ENCODE measurements at regions not wholly inside any gene's neighbourhood (a gene's known extent, or its start where the extent isn't known, plus 50 kb on each side); places are given as distances from the start of the nearest gene placed in this dataset.

DNA sequence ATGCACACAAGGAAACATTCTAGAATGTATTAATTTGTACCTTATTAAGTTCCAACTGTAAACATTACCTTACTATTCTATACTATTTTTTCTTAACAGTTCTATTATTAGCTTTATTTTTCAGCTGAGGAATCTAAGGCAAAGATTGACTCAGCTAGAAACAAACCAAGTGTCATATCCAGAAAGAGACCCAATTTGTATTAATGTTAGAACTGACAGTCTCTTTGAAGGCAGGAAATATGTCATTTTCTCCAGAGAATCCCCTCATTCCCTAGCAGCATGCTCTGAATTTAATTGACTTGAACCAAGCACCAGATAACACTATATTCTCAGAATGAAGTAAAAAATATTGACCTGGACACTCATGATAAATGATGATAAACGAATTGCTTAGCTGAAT lies 81.4 kb upstream of the PLPPR5 start:
- Histone ChIP-seq H3K4me3 (replicated peaks; ENCODE audit: low read depth, low read length) (no peak overlapping the region), H3K36me3 (ENCODE audit: control insufficient read depth, insufficient read depth, low read length) (no peaks in the 10 kb centered on the region), H3K27me3 (replicated peaks; ENCODE audit: control insufficient read depth, insufficient read depth, low read length) (no peaks in the 10 kb centered on the region)
- DNase-seq (ENCODE audit: extremely low read depth, insufficient read length) = no peak
- TF ChIP-seq, protein P1, sequence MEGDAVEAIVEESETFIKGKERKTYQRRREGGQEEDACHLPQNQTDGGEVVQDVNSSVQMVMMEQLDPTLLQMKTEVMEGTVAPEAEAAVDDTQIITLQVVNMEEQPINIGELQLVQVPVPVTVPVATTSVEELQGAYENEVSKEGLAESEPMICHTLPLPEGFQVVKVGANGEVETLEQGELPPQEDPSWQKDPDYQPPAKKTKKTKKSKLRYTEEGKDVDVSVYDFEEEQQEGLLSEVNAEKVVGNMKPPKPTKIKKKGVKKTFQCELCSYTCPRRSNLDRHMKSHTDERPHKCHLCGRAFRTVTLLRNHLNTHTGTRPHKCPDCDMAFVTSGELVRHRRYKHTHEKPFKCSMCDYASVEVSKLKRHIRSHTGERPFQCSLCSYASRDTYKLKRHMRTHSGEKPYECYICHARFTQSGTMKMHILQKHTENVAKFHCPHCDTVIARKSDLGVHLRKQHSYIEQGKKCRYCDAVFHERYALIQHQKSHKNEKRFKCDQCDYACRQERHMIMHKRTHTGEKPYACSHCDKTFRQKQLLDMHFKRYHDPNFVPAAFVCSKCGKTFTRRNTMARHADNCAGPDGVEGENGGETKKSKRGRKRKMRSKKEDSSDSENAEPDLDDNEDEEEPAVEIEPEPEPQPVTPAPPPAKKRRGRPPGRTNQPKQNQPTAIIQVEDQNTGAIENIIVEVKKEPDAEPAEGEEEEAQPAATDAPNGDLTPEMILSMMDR (IDR thresholded peaks at IDR 0.05; ENCODE audit: insufficient read depth, low read length, poor library complexity, severe bottlenecking) = no peak

DNA sequence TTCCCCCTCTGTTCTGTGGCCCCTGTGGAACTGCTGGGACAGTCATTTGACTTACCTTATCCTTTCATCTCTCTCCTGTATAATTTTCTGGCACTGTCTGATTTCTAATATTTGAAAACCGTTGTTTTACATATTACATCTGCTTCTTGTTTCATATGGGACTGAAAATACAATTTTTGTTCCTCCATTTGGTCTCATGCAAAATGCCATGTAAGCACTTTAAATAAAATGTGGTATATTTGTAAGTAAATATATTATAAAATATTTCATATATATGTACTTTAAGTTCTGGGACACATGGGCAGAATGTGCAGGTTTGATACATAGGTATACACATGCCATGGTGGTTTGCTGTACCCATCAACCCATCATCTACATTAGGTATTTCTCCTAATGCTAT lies 93.9 kb upstream of the PLPPR5 start:
- no peak for DNase-seq (ENCODE audit: extremely low read depth, insufficient read length)
- TF ChIP-seq, protein P1 (IDR thresholded peaks at IDR 0.05; ENCODE audit: insufficient read depth, low read length, poor library complexity, severe bottlenecking) = no peak
- Histone ChIP-seq H3K4me3 (replicated peaks; ENCODE audit: low read depth, low read length) (no peak overlapping the region), H3K36me3 (ENCODE audit: control insufficient read depth, insufficient read depth, low read length) (no peaks in the 10 kb centered on the region), H3K27me3 (replicated peaks; ENCODE audit: control insufficient read depth, insufficient read depth, low read length) (no peaks in the 10 kb centered on the region)

GRCh38 chr1:99106274-99106673 lies 101.6 kb upstream of the PLPPR5 start:
- no peak for DNase-seq (ENCODE audit: extremely low read depth, insufficient read length)
- no peaks in the 10 kb centered on the region for H3K27me3 ChIP-seq (replicated peaks; ENCODE audit: control insufficient read depth, insufficient read depth, low read length)
- no peaks in the 10 kb centered on the region for H3K36me3 ChIP-seq (ENCODE audit: control insufficient read depth, insufficient read depth, low read length)
- no peak overlapping the region for H3K4me3 ChIP-seq (replicated peaks; ENCODE audit: low read depth, low read length)
- TF ChIP-seq, protein P1 (IDR thresholded peaks at IDR 0.05; ENCODE audit: insufficient read depth, low read length, poor library complexity, severe bottlenecking) = no peak

DNA sequence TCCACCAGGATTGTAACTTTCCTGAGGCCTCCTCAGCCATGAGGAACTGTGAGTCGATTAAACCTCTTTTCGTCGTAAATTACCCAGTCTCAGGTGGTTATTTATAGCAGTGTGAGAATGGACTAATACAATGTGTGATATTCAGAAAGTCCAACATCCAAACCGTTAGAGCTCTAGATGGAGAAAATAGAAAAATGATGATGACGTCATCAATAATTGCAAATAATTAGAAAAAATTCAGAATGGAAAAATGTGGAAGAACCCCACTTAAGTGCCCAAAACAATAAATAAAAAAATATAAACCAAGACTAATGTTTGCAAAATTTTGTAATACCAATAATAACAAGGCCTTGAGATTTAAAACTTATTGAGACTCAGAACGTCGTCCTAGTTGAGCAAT lies 103.0 kb upstream of the PLPPR5 start:
- TF ChIP-seq, protein P1 (IDR thresholded peaks at IDR 0.05; ENCODE audit: insufficient read depth, low read length, poor library complexity, severe bottlenecking) = no peak
- no peak overlapping the region for H3K4me3 ChIP-seq (replicated peaks; ENCODE audit: low read depth, low read length)
- H3K27me3 ChIP-seq (replicated peaks; ENCODE audit: control insufficient read depth, insufficient read depth, low read length) = no peaks in the 10 kb centered on the region
- no peak for DNase-seq (ENCODE audit: extremely low read depth, insufficient read length)
- no peaks in the 10 kb centered on the region for H3K36me3 ChIP-seq (ENCODE audit: control insufficient read depth, insufficient read depth, low read length)

DNA sequence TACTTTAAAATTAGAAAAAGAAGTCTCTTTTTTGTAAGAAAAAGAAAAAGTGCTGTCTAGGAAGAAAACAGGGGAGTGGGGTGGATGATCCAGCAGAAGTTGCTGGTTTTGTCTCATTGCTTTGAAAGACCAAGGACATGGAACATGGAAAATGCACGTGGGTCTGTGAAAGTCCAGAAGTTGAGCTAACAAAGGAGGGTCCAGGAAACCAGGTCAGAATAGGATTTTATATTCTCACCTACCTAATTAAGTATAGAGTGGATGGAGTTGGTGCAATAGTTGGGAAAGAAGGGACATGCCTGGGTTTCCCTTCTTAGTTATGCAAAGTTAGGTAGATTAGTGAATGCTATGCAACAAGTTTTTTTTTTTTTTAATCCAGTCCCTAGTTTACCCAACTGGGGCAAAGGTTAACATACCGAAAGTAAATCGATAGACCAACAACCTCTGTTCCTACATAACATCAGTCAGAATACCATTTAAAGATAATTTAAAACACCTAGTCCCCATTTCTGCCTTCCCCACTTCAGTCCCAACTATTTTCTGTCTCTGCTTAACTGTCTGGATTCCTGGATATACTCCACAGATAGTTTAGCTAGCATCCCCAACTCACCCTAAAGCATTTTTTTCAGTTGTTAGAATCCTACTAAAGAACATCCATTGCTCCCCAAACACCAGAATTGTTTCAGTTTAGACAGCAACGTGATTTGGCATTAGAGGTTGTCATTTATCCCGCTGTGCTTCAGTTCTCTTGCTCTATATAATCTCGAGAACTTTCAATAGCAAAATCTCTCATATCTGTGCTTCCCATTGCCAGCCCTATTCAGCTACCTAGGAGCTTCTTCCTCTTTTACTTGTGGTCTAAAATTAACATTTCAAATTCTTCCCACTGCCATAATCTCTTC lies 105.7 kb upstream of the PLPPR5 start:
- TF ChIP-seq, protein P1 (IDR thresholded peaks at IDR 0.05; ENCODE audit: insufficient read depth, low read length, poor library complexity, severe bottlenecking) = no peak
- no peaks in the 10 kb centered on the region for H3K36me3 ChIP-seq (ENCODE audit: control insufficient read depth, insufficient read depth, low read length)
- no peaks in the 10 kb centered on the region for H3K27me3 ChIP-seq (replicated peaks; ENCODE audit: control insufficient read depth, insufficient read depth, low read length)
- DNase-seq (ENCODE audit: extremely low read depth, insufficient read length) = no peak
- no peak overlapping the region for H3K4me3 ChIP-seq (replicated peaks; ENCODE audit: low read depth, low read length)

All from GM06990 (cell line).